HCT116 (cell line): ENCODE measurements at regions not wholly inside any gene's neighbourhood (a gene's known extent, or its start where the extent isn't known, plus 50 kb on each side); places are given as distances from the start of the nearest gene placed in this dataset.

Experiments
- ATAC-seq: fragments of 200-7000 bp; cut with Tn5 transposase; 2 replicates; pipeline ENCODE4 v1.9.1; 2020; ENCODE audit warnings: mild to moderate bottlenecking, moderate library complexity
- BruUV-seq: library from RNA; stranded (reverse); fragments of 400-500 nt; replicated peaks from 2 replicates; lab custom pipeline; 2021; lab: Mats Ljungman, UMichigan
- CTCF ChIA-PET: fragments of 300-600 bp; sonication (Branson Sonifier 250); formaldehyde crosslinking; loops from one replicate; lab custom pipeline; 2021; ENCODE audit warnings: antibody characterized with exemption; lab: Charles Lee
- POLR2A ChIA-PET: fragments of 300-600, 350-600 bp; sonication (Branson Sonifier 250); formaldehyde crosslinking; loops from one replicate; lab custom pipeline; 2021; ENCODE audit warnings: antibody characterized with exemption; lab: Charles Lee
- RAD21 ChIA-PET, 2 experiments: fragments of 300-600 bp; sonication (Branson Sonifier 250); formaldehyde crosslinking; loops; one replicate each; lab custom pipeline; 2023; ENCODE audit warnings: low total read pairs in 2 of 2; ENCODE audit not compliant: uncharacterized antibody in 2 of 2, unreplicated experiment in 2 of 2, low non-redundant PET in 1 of 2; lab: Charles Lee
- DNase-seq: peaks from one replicate; pipeline ENCODE4 v3.0.0-alpha.2; 2010; ENCODE audit warnings: low read depth, low spot score
- H2AFZ ChIP-seq: fragments of 200-600 bp; shearing (Covaris generic), sonication (generic); 2 replicates; pipeline ENCODE4 v1.6.1; 2017; ENCODE audit warnings: low read depth, mixed run types, mixed read lengths, antibody characterized with exemption, low read length; ENCODE audit not compliant: poor library complexity, severe bottlenecking
- H3K27ac ChIP-seq: 2 replicates; pipeline ENCODE4 v1.5.1; 2012; ENCODE audit warnings: low read depth, low read length
- H3K27me3 ChIP-seq: fragments of 200-600 bp; sonication (generic); 2 replicates; pipeline ENCODE4 v1.6.1; 2016; ENCODE audit warnings: mixed run types, low read length, mixed read lengths; ENCODE audit not compliant: insufficient read depth
- H3K36me3 ChIP-seq, 2 experiments: fragments of 200-500 bp in 1 of 2; fragments of 200-600 bp in 1 of 2; sonication (Bioruptor generic) in 1 of 2; sonication (generic) in 1 of 2; 2 replicates each; pipeline versions ENCODE4 v1.5.1 to v1.6.1; 2014 to 2016; ENCODE audit warnings: low read length in 2 of 2, inconsistent platforms in 1 of 2, mixed read lengths in 1 of 2, mixed run types in 1 of 2; ENCODE audit not compliant: insufficient read depth in 2 of 2, control insufficient read depth in 1 of 2
- H3K4me1 ChIP-seq, 2 experiments: fragments of 200-600 bp in 1 of 2; sonication (generic) in 1 of 2; 2 replicates each; pipeline versions ENCODE4 v1.5.1 to v1.6.1; 2012 to 2017; ENCODE audit warnings: low read length in 2 of 2, inconsistent platforms in 1 of 2, mild to moderate bottlenecking in 1 of 2, mixed read lengths in 1 of 2, mixed run types in 1 of 2, moderate library complexity in 1 of 2; ENCODE audit not compliant: insufficient read depth in 2 of 2, control insufficient read depth in 1 of 2
- H3K4me2 ChIP-seq: fragments of 200-600 bp; sonication (generic); 2 replicates; pipeline ENCODE4 v1.6.1; 2017; ENCODE audit warnings: mixed run types, low read length, mixed read lengths
- H3K4me3 ChIP-seq, 2 experiments: fragments of 200-600 bp in 1 of 2; sonication (generic) in 1 of 2; replicated peaks in 1 of 2; 2 replicates each; pipeline ENCODE4 v1.5.1; 2011 to 2016; ENCODE audit warnings: low read length in 2 of 2, control low read depth in 1 of 2, low read depth in 1 of 2, mild to moderate bottlenecking in 1 of 2, mixed read lengths in 1 of 2, mixed run types in 1 of 2
- H3K79me2 ChIP-seq: fragments of 200-600 bp; sonication (generic); 2 replicates; pipeline ENCODE4 v1.6.1; 2017; ENCODE audit warnings: mild to moderate bottlenecking, mixed run types, low read length, moderate library complexity, mixed read lengths; ENCODE audit not compliant: insufficient read depth
- H3K9ac ChIP-seq: fragments of 200-600 bp; sonication (generic); 2 replicates; pipeline ENCODE4 v1.6.1; 2016; ENCODE audit warnings: low read length, mixed read lengths
- H3K9me2 ChIP-seq: fragments of 200-600 bp; sonication (generic), shearing (Covaris generic); 2 replicates; pipeline ENCODE4 v1.6.1; 2017; ENCODE audit warnings: mixed run types, mild to moderate bottlenecking, moderate library complexity; ENCODE audit not compliant: insufficient read depth
- H3K9me3 ChIP-seq, 2 experiments: fragments of 200-500 bp in 1 of 2; fragments of 200-600 bp in 1 of 2; sonication (Bioruptor generic) in 1 of 2; sonication (generic) in 1 of 2; 2 replicates each; pipeline ENCODE4 v1.6.1; 2014 to 2017; ENCODE audit warnings: low read length in 2 of 2, mixed read lengths in 2 of 2, inconsistent platforms in 1 of 2, low read depth in 1 of 2, mild to moderate bottlenecking in 1 of 2, mixed run types in 1 of 2, moderate library complexity in 1 of 2; ENCODE audit not compliant: control insufficient read depth in 1 of 2, insufficient read depth in 1 of 2
- H4K20me1 ChIP-seq: fragments of 200-600 bp; sonication (generic), shearing (Covaris generic); 2 replicates; pipeline ENCODE4 v1.6.1; 2017; ENCODE audit warnings: mixed run types, mild to moderate bottlenecking, moderate library complexity; ENCODE audit not compliant: insufficient read depth
- CBX3 ChIP-seq: IDR thresholded peaks from 2 replicates; pipeline ENCODE4 v1.6.1; 2012; ENCODE audit warnings: low read depth
- CEBPB ChIP-seq: IDR thresholded peaks from 2 replicates; pipeline ENCODE4 v1.6.1; 2012; ENCODE audit warnings: low read depth
- ELF1 ChIP-seq: IDR thresholded peaks from 2 replicates; pipeline ENCODE4 v1.6.1; 2012; ENCODE audit warnings: low read depth, borderline replicate concordance
- JUND ChIP-seq: IDR thresholded peaks from 2 replicates; pipeline ENCODE4 v1.6.1; 2012
- POLR2A ChIP-seq: IDR thresholded peaks from 2 replicates; pipeline ENCODE4 v1.7.0; 2011; ENCODE audit warnings: borderline replicate concordance; ENCODE audit not compliant: insufficient read depth, insufficient read length; ENCODE audit errors: extremely low read depth
- POLR2AphosphoS5 ChIP-seq: IDR thresholded peaks from 2 replicates; pipeline ENCODE4 v1.6.1; 2011; ENCODE audit warnings: mild to moderate bottlenecking, low read depth, low read length, moderate library complexity
- RAD21 ChIP-seq: IDR thresholded peaks from 2 replicates; pipeline ENCODE4 v1.6.1; 2012; ENCODE audit warnings: low read depth, mild to moderate bottlenecking
- SRF ChIP-seq: IDR thresholded peaks from 2 replicates; pipeline ENCODE4 v1.6.1; 2012; ENCODE audit warnings: low read depth
- YY1 ChIP-seq: IDR thresholded peaks from 2 replicates; pipeline ENCODE4 v1.6.1; 2011; ENCODE audit warnings: low read length, low read depth, moderate library complexity, mild to moderate bottlenecking; ENCODE audit not compliant: insufficient replicate concordance; ENCODE audit errors: extremely low read depth
- ZFX ChIP-seq: fragments of 450-650 bp; IDR thresholded peaks from 2 replicates; pipeline ENCODE4 v1.6.1; 2017
- intact Hi-C: fragments of 100-400 bp; cut with micrococcal nuclease; formaldehyde crosslinking; loops from 2 replicates; pipeline ENCODE4 v1.10.0; 2022

GRCh38 chr4:110816367-110816766, 193.5 kb upstream of the PITX2 start:
- no peak overlapping the region for H3K27ac ChIP-seq
- DNase-seq (no peak), ATAC-seq (no peak)
- no peaks in the 10 kb centered on the region for H3K79me2 ChIP-seq
- ChIA-PET POLR2A (no interaction called here), RAD21 (no interaction called here), CTCF (no interaction called here)
- H3K4me2 ChIP-seq: no peak overlapping the region
- H3K9ac ChIP-seq: no peak overlapping the region
- no peaks in the 10 kb centered on the region for H3K9me2 ChIP-seq
- H3K9me3 ChIP-seq: no peaks in the 10 kb centered on the region
- no TSS peak for BruUV-seq
- no peaks in the 10 kb centered on the region for H3K27me3 ChIP-seq
- no peaks in the 10 kb centered on the region for H3K36me3 ChIP-seq
- no peak overlapping the region for H3K4me3 ChIP-seq
- no peak overlapping the region for H2AFZ ChIP-seq
- no peaks in the 10 kb centered on the region for H4K20me1 ChIP-seq
- H3K4me1 ChIP-seq: no peaks in the 10 kb centered on the region
- TF ChIP-seq CEBPB: no peak
- intact Hi-C loops: no loop called here

GRCh38 chr4:110821186-110821585, 198.3 kb upstream of the PITX2 start:
- DNase-seq (no peak), ATAC-seq (no peak)
- H2AFZ ChIP-seq: no peak overlapping the region
- peaks cover 0 to 4% of the 10 kb centered on the region in 2 experiments; a peak in 2 of 4 replicates for H3K4me1 ChIP-seq
- H3K9me3 ChIP-seq: no peaks in the 10 kb centered on the region
- no TSS peak for BruUV-seq
- TF ChIP-seq POLR2AphosphoS5: no peak
- TF ChIP-seq ZFX: no peak
- no peak for TF ChIP-seq ELF1
- no peak for TF ChIP-seq CBX3
- no peak for TF ChIP-seq YY1
- TF ChIP-seq SRF: no peak
- no peak for TF ChIP-seq POLR2A
- no peak for TF ChIP-seq JUND
- TF ChIP-seq RAD21: no peak
- ChIA-PET CTCF (no interaction called here), RAD21 (no interaction called here), POLR2A (no interaction called here)
- H3K27me3 ChIP-seq: no peaks in the 10 kb centered on the region
- H3K4me3 ChIP-seq: no peak overlapping the region
- no peaks in the 10 kb centered on the region for H4K20me1 ChIP-seq
- H3K79me2 ChIP-seq: no peaks in the 10 kb centered on the region
- H3K4me2 ChIP-seq: no peak overlapping the region
- intact Hi-C loops: no loop called here
- H3K9ac ChIP-seq: no peak overlapping the region
- no peaks in the 10 kb centered on the region for H3K9me2 ChIP-seq
- H3K27ac ChIP-seq: no peak overlapping the region
- H3K36me3 ChIP-seq: no peaks in the 10 kb centered on the region
